ENCODE measurements at regions not wholly inside any gene's neighbourhood (a gene's known extent, or its start where the extent isn't known, plus 50 kb on each side); places are given as distances from the start of the nearest gene placed in this dataset.

DNA sequence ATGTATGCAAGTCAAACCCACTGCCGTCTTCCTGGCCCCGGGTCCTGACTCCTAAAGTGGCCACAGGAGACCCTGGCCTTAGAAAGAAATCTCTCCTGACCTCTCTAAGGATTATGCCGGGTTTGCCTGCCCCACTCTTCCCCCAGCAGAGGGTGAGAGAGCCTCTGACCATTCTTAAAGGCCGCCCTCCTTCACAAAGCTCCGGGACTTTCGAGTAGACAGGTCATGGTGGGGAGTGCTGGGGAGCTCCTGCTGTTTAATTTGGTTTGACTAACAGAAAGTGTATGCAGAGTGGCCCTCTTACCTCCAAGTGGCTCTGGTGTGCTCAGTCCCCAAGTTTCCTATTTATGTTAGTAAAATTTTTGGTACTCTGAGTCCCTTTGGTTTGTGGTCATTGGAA lies 111.8 kb downstream of the LRRC70 start:
- no peaks in the 10 kb centered on the region for H3K36me3 ChIP-seq (ENCODE audit: control insufficient read depth, insufficient read depth, low read length)
- ChIA-PET CTCF (no interaction called here), POLR2A (no interaction called here)
- Mint-ChIP-seq H3K4me3 (ENCODE audit: unreplicated experiment) (no peak overlapping the region), H3K9me3 (ENCODE audit: unreplicated experiment) (peaks cover 8% of the 10 kb centered on the region), H3K4me1 (ENCODE audit: low read depth, unreplicated experiment) (no peaks in the 10 kb centered on the region), H3K27me3 (ENCODE audit: insufficient read depth, unreplicated experiment) (no peaks in the 10 kb centered on the region), H3K36me3 (ENCODE audit: insufficient read depth, unreplicated experiment) (no peaks in the 10 kb centered on the region), H3K27ac (ENCODE audit: unreplicated experiment) (no peak overlapping the region)
- H3K4me1 ChIP-seq = no peaks in the 10 kb centered on the region
- TF ChIP-seq, protein P1, sequence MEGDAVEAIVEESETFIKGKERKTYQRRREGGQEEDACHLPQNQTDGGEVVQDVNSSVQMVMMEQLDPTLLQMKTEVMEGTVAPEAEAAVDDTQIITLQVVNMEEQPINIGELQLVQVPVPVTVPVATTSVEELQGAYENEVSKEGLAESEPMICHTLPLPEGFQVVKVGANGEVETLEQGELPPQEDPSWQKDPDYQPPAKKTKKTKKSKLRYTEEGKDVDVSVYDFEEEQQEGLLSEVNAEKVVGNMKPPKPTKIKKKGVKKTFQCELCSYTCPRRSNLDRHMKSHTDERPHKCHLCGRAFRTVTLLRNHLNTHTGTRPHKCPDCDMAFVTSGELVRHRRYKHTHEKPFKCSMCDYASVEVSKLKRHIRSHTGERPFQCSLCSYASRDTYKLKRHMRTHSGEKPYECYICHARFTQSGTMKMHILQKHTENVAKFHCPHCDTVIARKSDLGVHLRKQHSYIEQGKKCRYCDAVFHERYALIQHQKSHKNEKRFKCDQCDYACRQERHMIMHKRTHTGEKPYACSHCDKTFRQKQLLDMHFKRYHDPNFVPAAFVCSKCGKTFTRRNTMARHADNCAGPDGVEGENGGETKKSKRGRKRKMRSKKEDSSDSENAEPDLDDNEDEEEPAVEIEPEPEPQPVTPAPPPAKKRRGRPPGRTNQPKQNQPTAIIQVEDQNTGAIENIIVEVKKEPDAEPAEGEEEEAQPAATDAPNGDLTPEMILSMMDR (IDR thresholded peaks at IDR 0.05; ENCODE audit: insufficient read depth in 1 of 2, low read depth in 1 of 2, low read length in 1 of 2, severe bottlenecking in 1 of 2, unreplicated experiment in 1 of 2) = no peak
- DNase-seq = no peak
- intact Hi-C loops (cut with micrococcal nuclease; ENCODE audit: unreplicated experiment) = no loop called here
- no peak overlapping the region for H3K4me3 ChIP-seq (ENCODE audit: low read depth, low read length)
- H3K27me3 ChIP-seq (replicated peaks; ENCODE audit: control insufficient read depth, insufficient read depth, low read length) = no peaks in the 10 kb centered on the region
- H3K9me3 ChIP-seq = 0 out of 2 replicates have a peak, but pooled peaks cover 3% of the 10 kb centered on the region
- BruUV-seq (replicated peaks) = no TSS peak

DNA sequence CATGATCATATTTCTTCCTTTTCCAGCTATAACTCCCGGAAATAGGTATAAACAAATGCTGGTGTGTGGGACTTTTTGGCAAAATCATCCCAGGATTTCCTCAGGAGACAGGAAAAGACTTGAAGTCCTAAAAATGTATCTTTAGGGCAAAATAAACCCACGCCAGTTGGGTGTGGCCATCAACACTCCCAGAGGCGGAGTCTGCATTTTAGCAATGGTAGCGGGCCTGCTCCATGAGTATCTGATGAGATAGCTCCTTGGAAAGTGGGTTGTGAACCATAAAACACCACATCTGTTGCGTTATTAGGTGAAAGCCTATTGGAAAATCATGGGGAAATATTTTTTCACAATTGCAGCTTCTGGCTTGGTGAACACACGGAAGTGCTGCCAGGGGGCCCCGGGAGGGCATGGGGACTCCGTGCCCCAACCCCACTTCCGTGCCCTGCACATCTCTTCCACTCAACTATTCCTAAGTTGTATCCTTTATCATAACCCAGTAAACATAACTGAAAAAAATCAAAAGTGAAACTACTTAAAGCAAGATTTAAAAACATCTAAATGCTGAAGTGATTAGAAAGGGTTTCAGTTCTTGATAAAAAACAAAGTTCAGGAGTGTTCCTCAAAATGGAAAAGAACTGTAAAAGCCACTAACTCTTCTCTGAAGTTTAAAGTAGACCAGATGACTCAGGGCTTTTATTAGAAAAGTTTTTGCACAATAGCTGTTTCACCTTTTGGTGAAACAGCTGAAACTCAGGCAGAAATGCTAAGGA lies 111.2 kb downstream of the LRRC70 start:
- TF ChIP-seq, protein P1 (IDR thresholded peaks at IDR 0.05; ENCODE audit: insufficient read depth in 1 of 2, low read depth in 1 of 2, low read length in 1 of 2, severe bottlenecking in 1 of 2, unreplicated experiment in 1 of 2) = no peak
- H3K9me3 Mint-ChIP-seq (ENCODE audit: unreplicated experiment) = peaks cover 8% of the 10 kb centered on the region
- Histone ChIP-seq H3K9me3 (0 out of 2 replicates have a peak, but pooled peaks cover 3% of the 10 kb centered on the region), H3K4me3 (ENCODE audit: low read depth, low read length) (no peak overlapping the region), H3K4me1 (no peaks in the 10 kb centered on the region), H3K27me3 (replicated peaks; ENCODE audit: control insufficient read depth, insufficient read depth, low read length) (no peaks in the 10 kb centered on the region), H3K36me3 (ENCODE audit: control insufficient read depth, insufficient read depth, low read length) (no peaks in the 10 kb centered on the region)
- no peaks in the 10 kb centered on the region for H3K4me1 Mint-ChIP-seq (ENCODE audit: low read depth, unreplicated experiment)
- no peak overlapping the region for H3K4me3 Mint-ChIP-seq (ENCODE audit: unreplicated experiment)
- H3K27ac Mint-ChIP-seq (ENCODE audit: unreplicated experiment) = no peak overlapping the region
- BruUV-seq (replicated peaks) = no TSS peak
- ChIA-PET POLR2A (no interaction called here), CTCF (no interaction called here)
- DNase-seq = no peak
- intact Hi-C loops (cut with micrococcal nuclease; ENCODE audit: unreplicated experiment) = no loop called here
- H3K27me3 Mint-ChIP-seq (ENCODE audit: insufficient read depth, unreplicated experiment) = no peaks in the 10 kb centered on the region
- no peaks in the 10 kb centered on the region for H3K36me3 Mint-ChIP-seq (ENCODE audit: insufficient read depth, unreplicated experiment)

DNA sequence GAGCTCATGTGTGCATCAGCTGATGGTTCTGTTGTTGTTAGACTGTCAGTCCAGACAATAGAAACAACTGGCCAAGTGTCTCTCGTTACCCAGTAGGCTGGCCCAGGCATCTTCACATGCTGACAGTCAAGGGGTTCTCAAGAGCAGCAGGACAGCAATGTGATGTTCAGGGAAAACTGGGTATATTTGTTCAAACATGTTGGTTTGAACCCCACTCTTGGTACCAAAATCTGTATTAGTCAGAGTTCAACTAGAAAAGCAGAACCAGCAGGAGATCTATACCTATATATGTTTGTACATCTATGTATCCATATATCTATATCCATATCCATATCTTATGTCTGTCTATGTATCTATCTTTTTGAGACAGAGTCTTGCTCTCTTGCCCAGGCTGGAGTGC lies 108.1 kb downstream of the LRRC70 start:
- peaks cover 6% of the 10 kb centered on the region for H3K9me3 Mint-ChIP-seq (ENCODE audit: unreplicated experiment)
- Histone ChIP-seq H3K4me3 (ENCODE audit: low read depth, low read length) (no peak overlapping the region), H3K27me3 (replicated peaks; ENCODE audit: control insufficient read depth, insufficient read depth, low read length) (no peaks in the 10 kb centered on the region), H3K9me3 (0 out of 2 replicates have a peak, but pooled peaks cover 3% of the 10 kb centered on the region), H3K4me1 (no peaks in the 10 kb centered on the region), H3K36me3 (ENCODE audit: control insufficient read depth, insufficient read depth, low read length) (no peaks in the 10 kb centered on the region)
- no peak overlapping the region for H3K27ac Mint-ChIP-seq (ENCODE audit: unreplicated experiment)
- ChIA-PET CTCF (no interaction called here), POLR2A (no interaction called here)
- H3K36me3 Mint-ChIP-seq (ENCODE audit: insufficient read depth, unreplicated experiment) = no peaks in the 10 kb centered on the region
- intact Hi-C loops (cut with micrococcal nuclease; ENCODE audit: unreplicated experiment) = no loop called here
- no peak overlapping the region for H3K4me3 Mint-ChIP-seq (ENCODE audit: unreplicated experiment)
- H3K27me3 Mint-ChIP-seq (ENCODE audit: insufficient read depth, unreplicated experiment) = no peaks in the 10 kb centered on the region
- TF ChIP-seq, protein P1 (IDR thresholded peaks at IDR 0.05; ENCODE audit: insufficient read depth in 1 of 2, low read depth in 1 of 2, low read length in 1 of 2, severe bottlenecking in 1 of 2, unreplicated experiment in 1 of 2) = no peak
- H3K4me1 Mint-ChIP-seq (ENCODE audit: low read depth, unreplicated experiment) = no peaks in the 10 kb centered on the region
- BruUV-seq (replicated peaks) = no TSS peak
- DNase-seq = no peak
